ENCODE measurements at regions not wholly inside any gene's neighbourhood (a gene's known extent, or its start where the extent isn't known, plus 50 kb on each side); places are given as distances from the start of the nearest gene placed in this dataset.

- no peak for TF ChIP-seq YY1 (IDR thresholded peaks at IDR 0.05; ENCODE audit: insufficient read depth, insufficient read length)
- no peak for TF ChIP-seq ZNF274 (IDR thresholded peaks at IDR 0.05; ENCODE audit: low read depth, low read length)
- no peak for TF ChIP-seq SUZ12 (IDR thresholded peaks at IDR 0.05; ENCODE audit: extremely low read depth, insufficient read depth, insufficient read length)
Measured at GRCh38 chr7:27374958-27375841, 132.6 kb downstream of the EVX1 start.
